ENCODE measurements at regions not wholly inside any gene's neighbourhood (a gene's known extent, or its start where the extent isn't known, plus 50 kb on each side); places are given as distances from the start of the nearest gene placed in this dataset.
A peak's percentile ranks its signal among the peaks of the same experiment; 100 is the strongest.

- peak in 1 of 2 experiments; percentile 42 for DNase-seq
Observed at GRCh38 chr18:51603111-51603510, 405.6 kb upstream of the MEX3C start.

GRCh38 chr18:51603551-51603950 lies 406.1 kb upstream of the MEX3C start:
- peak; percentile 70 to 86 for DNase-seq

GRCh38 chr18:51610481-51610880 lies 413.0 kb upstream of the MEX3C start:
- DNase-seq: peak; percentile 95 to 98

GRCh38 chr18:51611326-51611725 lies 413.8 kb upstream of the MEX3C start:
- DNase-seq: no peak

GRCh38 chr18:51614033-51614432 lies 416.6 kb upstream of the MEX3C start:
- DNase-seq: no peak

GRCh38 chr18:51614967-51615571 lies 417.6 kb upstream of the MEX3C start:
- DNase-seq: no peak

GRCh38 chr18:51617167-51617566 lies 419.7 kb upstream of the MEX3C start:
- no peak for DNase-seq

GRCh38 chr18:51617572-51618260 lies 420.2 kb upstream of the MEX3C start:
- no peak for DNase-seq

GRCh38 chr18:51619283-51619682 lies 421.8 kb upstream of the MEX3C start:
- no peak for DNase-seq

- peak; percentile 56 to 89 for DNase-seq
Observed at GRCh38 chr18:51621113-51621863, 423.8 kb upstream of the MEX3C start.

GRCh38 chr18:51621864-51622160 lies 424.3 kb upstream of the MEX3C start:
- DNase-seq: peak in 1 of 2 experiments; percentile 56

GRCh38 chr18:51622702-51623101 lies 425.2 kb upstream of the MEX3C start:
- DNase-seq: peak; percentile 98 to 99

- no peak for DNase-seq
Observed at GRCh38 chr18:51623653-51624052, 426.2 kb upstream of the MEX3C start.

- DNase-seq: no peak
Observed at GRCh38 chr18:51630706-51631105, 433.2 kb upstream of the MEX3C start.

GRCh38 chr18:51637881-51638280 lies 440.4 kb upstream of the MEX3C start:
- no peak for DNase-seq

GRCh38 chr18:51639541-51639940 lies 442.1 kb upstream of the MEX3C start:
- DNase-seq: peak; percentile 37 to 62

- peak; percentile 6 to 67 for DNase-seq
Observed at GRCh38 chr18:51643483-51643882, 446.0 kb upstream of the MEX3C start.

- no peak for DNase-seq
Observed at GRCh38 chr18:51645607-51646006, 448.1 kb upstream of the MEX3C start.

GRCh38 chr18:51647346-51647745 lies 449.9 kb upstream of the MEX3C start:
- no peak for DNase-seq

GRCh38 chr18:51647942-51648341 lies 450.5 kb upstream of the MEX3C start:
- DNase-seq: no peak

GRCh38 chr18:51649796-51650195 lies 452.3 kb upstream of the MEX3C start:
- DNase-seq: no peak

GRCh38 chr18:51651761-51652160 lies 454.3 kb upstream of the MEX3C start:
- no peak for DNase-seq

- DNase-seq: no peak
Observed at GRCh38 chr18:51653507-51654213, 456.2 kb upstream of the MEX3C start.
